BJ (cell line): ENCODE measurements at regions not wholly inside any gene's neighbourhood (a gene's known extent, or its start where the extent isn't known, plus 50 kb on each side); places are given as distances from the start of the nearest gene placed in this dataset.

Experiments
- CTCF ChIA-PET: fragments of 350-600 bp; formaldehyde crosslinking; extraction: SDS; loops from one replicate; lab custom pipeline; 2021; ENCODE audit warnings: antibody characterized with exemption, inconsistent platforms; lab: Yijun Ruan, JAX
- POLR2A ChIA-PET: fragments of 300-600 bp; sonication (Branson Sonifier 250); formaldehyde crosslinking; extraction: SDS; loops from one replicate; lab custom pipeline; 2021; ENCODE audit warnings: antibody characterized with exemption; lab: Charles Lee
- DNase-seq: peaks from one replicate; pipeline ENCODE4 v3.0.0-alpha.2; 2011; ENCODE audit warnings: low read depth
- H3K27me3 ChIP-seq: 2 replicates; pipeline ENCODE4 v1.6.0; 2011; ENCODE audit warnings: low read length; ENCODE audit not compliant: control insufficient read depth, insufficient read depth
- H3K36me3 ChIP-seq: 2 replicates; pipeline ENCODE4 v1.5.1; 2011; ENCODE audit warnings: low read length; ENCODE audit not compliant: control insufficient read depth, insufficient read depth
- H3K4me3 ChIP-seq: 2 replicates; pipeline ENCODE4 v1.5.1; 2011; ENCODE audit warnings: low read depth, mild to moderate bottlenecking, control low read depth, low read length
- TF ChIP-seq, protein P1 (sequence below): IDR thresholded peaks from 2 replicates; pipeline ENCODE4 v1.5.1; 2011; ENCODE audit warnings: low read depth, mild to moderate bottlenecking, control low read depth, inconsistent platforms, low read length, moderate library complexity; ENCODE audit not compliant: insufficient read depth

DNA sequence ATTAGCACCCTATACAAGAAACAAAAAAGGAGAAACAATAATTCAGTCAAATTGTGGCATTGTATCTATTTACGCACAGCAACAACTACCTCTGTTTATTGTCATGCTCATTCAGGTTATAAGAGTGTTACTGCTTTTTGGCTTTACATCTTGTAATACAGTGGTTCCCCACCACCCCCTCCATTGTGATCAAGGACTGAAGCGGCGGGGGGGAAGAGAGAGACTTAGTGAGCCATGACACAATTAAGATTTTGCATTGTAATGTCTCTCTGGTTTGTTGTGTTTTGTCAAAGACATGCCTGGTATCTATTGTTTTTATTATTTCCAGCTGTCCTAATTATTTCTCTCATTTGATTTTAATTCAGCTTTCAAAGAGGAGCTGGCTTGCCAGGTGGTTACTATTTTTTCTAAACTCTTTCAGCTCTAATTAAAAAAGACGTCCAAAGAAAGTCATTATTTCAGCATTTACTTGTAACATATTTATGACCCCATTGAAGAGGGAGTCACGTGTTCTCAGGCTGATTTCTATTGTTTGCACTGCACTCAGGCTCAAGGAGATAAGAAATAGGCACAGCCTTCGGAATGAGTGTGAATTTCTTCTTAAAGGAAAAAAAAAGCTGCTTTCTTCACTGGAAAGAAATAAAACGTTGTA lies 234.4 kb upstream of the TBL1XR1 start:
- H3K4me3 ChIP-seq, result no peak overlapping the region
- ChIA-PET POLR2A (no interaction called here), CTCF (interaction anchor here (0.6 kb wide), 1 partner anchor 73 kb away, joined by 3 read pairs; no protein-coding TSS in a partner anchor)
- no peaks in the 10 kb centered on the region for H3K36me3 ChIP-seq
- no peak for DNase-seq
- TF ChIP-seq, protein P1, sequence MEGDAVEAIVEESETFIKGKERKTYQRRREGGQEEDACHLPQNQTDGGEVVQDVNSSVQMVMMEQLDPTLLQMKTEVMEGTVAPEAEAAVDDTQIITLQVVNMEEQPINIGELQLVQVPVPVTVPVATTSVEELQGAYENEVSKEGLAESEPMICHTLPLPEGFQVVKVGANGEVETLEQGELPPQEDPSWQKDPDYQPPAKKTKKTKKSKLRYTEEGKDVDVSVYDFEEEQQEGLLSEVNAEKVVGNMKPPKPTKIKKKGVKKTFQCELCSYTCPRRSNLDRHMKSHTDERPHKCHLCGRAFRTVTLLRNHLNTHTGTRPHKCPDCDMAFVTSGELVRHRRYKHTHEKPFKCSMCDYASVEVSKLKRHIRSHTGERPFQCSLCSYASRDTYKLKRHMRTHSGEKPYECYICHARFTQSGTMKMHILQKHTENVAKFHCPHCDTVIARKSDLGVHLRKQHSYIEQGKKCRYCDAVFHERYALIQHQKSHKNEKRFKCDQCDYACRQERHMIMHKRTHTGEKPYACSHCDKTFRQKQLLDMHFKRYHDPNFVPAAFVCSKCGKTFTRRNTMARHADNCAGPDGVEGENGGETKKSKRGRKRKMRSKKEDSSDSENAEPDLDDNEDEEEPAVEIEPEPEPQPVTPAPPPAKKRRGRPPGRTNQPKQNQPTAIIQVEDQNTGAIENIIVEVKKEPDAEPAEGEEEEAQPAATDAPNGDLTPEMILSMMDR, result no peak
- H3K27me3 ChIP-seq, result peaks cover 1% of the 10 kb centered on the region; the same call in 1 of the 2 replicates

DNA sequence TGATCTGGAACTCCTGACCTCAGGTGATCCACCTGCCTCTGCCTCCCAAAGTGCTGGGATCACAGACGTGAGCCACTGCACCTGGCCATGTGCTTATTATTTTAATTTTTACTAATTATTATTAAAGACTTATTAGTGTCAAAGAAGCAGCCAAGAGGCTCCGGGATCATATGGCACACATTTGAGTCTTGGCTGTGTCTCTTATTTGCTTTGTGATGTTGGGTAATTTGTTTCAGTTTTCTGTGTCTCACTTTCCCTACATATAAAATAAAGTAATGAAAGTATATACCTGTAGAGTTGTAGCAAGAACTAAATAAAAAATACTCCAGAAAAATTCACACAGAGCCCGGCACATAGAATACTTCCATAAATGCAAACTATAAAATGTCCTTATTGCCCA lies 238.0 kb upstream of the TBL1XR1 start:
- Histone ChIP-seq H3K27me3 (peaks cover 1% of the 10 kb centered on the region; the same call in 1 of the 2 replicates), H3K36me3 (no peaks in the 10 kb centered on the region), H3K4me3 (no peak overlapping the region)
- TF ChIP-seq, protein P1, result no peak
- ChIA-PET CTCF (no interaction called here), POLR2A (no interaction called here)
- no peak for DNase-seq

DNA sequence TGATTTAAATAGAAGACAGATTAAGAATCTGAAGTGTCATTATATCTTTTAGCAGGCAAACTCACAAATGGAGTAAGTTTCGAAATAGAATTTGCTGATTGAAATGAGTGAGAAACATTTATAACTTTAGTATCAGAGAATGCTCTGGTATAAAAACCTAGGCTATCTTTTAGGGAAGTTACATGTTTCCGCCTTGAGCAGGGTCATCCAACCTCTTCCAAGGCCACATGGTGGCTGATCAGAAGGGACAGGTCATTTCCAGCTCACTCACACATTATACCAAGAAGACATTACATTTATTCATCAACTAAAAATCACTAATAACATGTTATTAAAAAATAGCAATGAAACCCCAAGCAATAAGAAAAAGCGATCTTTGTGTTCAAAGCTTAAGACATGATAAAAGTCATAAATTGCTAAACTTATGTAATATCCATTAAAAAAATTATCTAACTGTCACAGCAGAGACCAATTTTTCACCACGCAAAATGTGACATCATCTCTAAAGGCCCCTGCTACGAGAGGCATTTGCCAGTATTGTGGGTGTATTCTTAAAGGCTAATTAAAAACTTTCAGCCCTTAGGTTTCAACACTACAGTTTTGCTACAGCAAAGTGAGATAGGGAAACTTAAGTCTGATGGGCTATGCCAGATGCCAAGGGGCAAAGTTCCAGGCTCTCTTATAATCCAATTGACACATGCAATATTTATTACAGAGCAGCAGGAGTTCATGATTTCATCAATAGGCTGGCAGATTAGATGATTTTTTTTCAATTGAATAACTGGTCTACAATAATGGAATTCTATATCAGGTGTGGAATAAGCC lies 240.4 kb upstream of the TBL1XR1 start:
- no peaks in the 10 kb centered on the region for H3K27me3 ChIP-seq
- no peak overlapping the region for H3K4me3 ChIP-seq
- H3K36me3 ChIP-seq, result no peaks in the 10 kb centered on the region
- CTCF ChIA-PET, result no interaction called here
- no peak for DNase-seq
- TF ChIP-seq, protein P1, result no peak
- POLR2A ChIA-PET, result no interaction called here

DNA sequence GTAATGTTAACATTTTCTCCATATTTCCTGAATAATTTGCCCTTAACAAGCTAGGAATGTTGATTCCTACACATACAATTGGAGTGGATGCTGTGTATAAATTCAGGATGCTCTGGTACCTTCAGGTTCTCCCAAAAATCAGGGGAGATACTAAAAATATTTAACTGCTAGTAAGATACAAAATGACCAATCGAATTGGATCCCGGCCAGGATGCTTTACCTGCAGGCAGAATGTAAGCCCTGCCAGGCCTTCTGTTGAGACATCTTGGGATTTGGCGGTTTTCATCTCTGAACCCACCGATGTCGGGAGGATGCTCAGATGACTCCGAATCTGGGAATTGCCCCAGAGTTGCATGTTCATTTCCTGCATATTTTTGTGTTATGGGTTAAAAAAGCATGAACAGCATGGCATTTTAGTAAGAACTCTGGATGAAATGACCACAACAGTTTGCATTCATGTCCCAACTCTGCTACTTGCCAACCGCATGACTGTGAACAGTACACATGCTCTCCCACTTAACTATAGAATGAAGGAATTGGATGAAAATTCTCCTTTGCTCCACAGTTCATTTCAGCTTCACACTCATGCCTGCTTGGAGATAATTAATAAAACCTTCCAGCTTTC lies 241.4 kb upstream of the TBL1XR1 start:
- TF ChIP-seq, protein P1, result no peak
- CTCF ChIA-PET, result no interaction called here
- DNase-seq, result no peak
- no peaks in the 10 kb centered on the region for H3K36me3 ChIP-seq
- POLR2A ChIA-PET, result no interaction called here
- H3K27me3 ChIP-seq, result no peaks in the 10 kb centered on the region
- no peak overlapping the region for H3K4me3 ChIP-seq

DNA sequence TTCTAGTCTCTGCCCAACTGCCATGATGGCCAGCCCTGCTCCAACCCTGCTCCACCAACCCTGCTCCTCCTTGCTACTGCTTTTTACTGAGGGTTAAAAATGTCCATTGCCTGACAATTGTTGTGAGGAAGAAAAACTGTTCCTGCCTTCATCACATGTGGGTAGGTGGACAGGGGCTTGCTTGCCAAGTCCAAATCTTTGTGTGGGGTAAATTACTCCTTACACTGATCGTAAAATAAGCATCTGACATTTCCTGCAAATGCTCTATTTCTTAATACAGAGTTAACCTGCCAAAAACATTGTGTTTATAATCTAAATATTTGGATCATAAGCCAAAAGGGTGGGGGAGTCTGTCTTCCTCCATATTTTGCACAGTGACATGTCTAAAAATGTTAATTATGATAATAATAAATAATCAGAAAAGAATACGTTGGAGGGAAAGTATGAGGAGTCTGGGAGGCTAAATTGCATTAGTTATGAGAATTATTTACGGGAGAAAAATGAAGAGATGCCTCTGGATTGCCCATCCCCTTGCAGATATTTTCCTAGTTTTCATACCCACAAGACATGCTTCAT lies 242.5 kb upstream of the TBL1XR1 start:
- TF ChIP-seq, protein P1, result no peak
- ChIA-PET CTCF (no interaction called here), POLR2A (no interaction called here)
- no peak for DNase-seq
- Histone ChIP-seq H3K36me3 (no peaks in the 10 kb centered on the region), H3K27me3 (no peaks in the 10 kb centered on the region), H3K4me3 (no peak overlapping the region)
